T-cell (primary cell): ENCODE measurements at regions not wholly inside any gene's neighbourhood (a gene's known extent, or its start where the extent isn't known, plus 50 kb on each side); places are given as distances from the start of the nearest gene placed in this dataset.

Experiments used
- ATAC-seq, 4 experiments: fragments of 200-7000 bp in 3 of 4; fragments of 150-1000 bp in 1 of 4; cut with Tn5 transposase; replicated peaks in 1 of 4; 1 replicate in 3 of 4; 2 replicates in 1 of 4; pipeline ENCODE4 v1.10.0; 2021; ENCODE audit warnings: moderate library complexity in 3 of 4, mild to moderate bottlenecking in 2 of 4, moderate number of reproducible peaks in 1 of 4
- CTCF ChIA-PET, 2 donors: fragments of 300-600 bp; sonication (Branson Sonifier 250); formaldehyde crosslinking; loops; one replicate each; lab custom pipeline; 2022; ENCODE audit warnings: antibody characterized with exemption in 2 of 2; lab: Charles Lee
- POLR2A ChIA-PET, 2 donors: fragments of 300-600 bp; sonication (Branson Sonifier 250); formaldehyde crosslinking; loops; one replicate each; lab custom pipeline; 2022; ENCODE audit warnings: antibody characterized with exemption in 2 of 2; lab: Charles Lee
- DNase-seq, 35 experiments: peaks; one replicate each; pipeline versions ENCODE4 v3.0.0 to v3.0.0-alpha.2; 2013 to 2023
- H3K27ac ChIP-seq: one replicate; pipeline ENCODE4 v1.5.1; 2013; ENCODE audit warnings: low read length
- H3K27me3 ChIP-seq, 2 experiments: replicated peaks in 1 of 2; 1 replicate in 1 of 2; 2 replicates in 1 of 2; pipeline versions ENCODE4 v1.6.1 to v1.7.0; 2013; ENCODE audit warnings: low read length in 1 of 2, mixed read lengths in 1 of 2; ENCODE audit not compliant: control insufficient read depth in 2 of 2, insufficient read depth in 2 of 2; ENCODE audit errors: extremely low read depth in 1 of 2
- H3K36me3 ChIP-seq, 2 donors: 1 replicate in 1 of 2; 2 replicates in 1 of 2; pipeline versions ENCODE4 v1.6.1 to v1.7.0; 2013; ENCODE audit warnings: low read length in 1 of 2; ENCODE audit not compliant: control insufficient read depth in 2 of 2, insufficient read depth in 1 of 2; ENCODE audit errors: extremely low read depth in 1 of 2
- H3K4me1 ChIP-seq, 2 experiments: 1 replicate in 1 of 2; 2 replicates in 1 of 2; pipeline versions ENCODE4 v1.6.1 to v1.7.0; 2013; ENCODE audit warnings: low read length in 2 of 2, mixed read lengths in 1 of 2; ENCODE audit not compliant: insufficient read depth in 2 of 2, control insufficient read depth in 1 of 2; ENCODE audit errors: extremely low read depth in 1 of 2
- H3K4me3 ChIP-seq, 2 donors: 1 replicate in 1 of 2; 2 replicates in 1 of 2; pipeline versions ENCODE4 v1.5.1 to v1.7.0; 2013; ENCODE audit warnings: mild to moderate bottlenecking in 2 of 2, low read length in 1 of 2, moderate library complexity in 1 of 2; ENCODE audit not compliant: control insufficient read depth in 1 of 2; ENCODE audit errors: extremely low read depth in 1 of 2
- H3K9me3 ChIP-seq: 2 replicates; pipeline ENCODE4 v1.7.0; 2013
- H3K27ac Mint-ChIP-seq, 2 donors: one replicate each; pipeline ENCODE4 v1.8.0; 2020 to 2021; ENCODE audit warnings: mild to moderate bottlenecking in 2 of 2, mixed read lengths in 2 of 2
- H3K27me3 Mint-ChIP-seq, 2 donors: one replicate each; pipeline ENCODE4 v1.8.0; 2021 to 2022; ENCODE audit warnings: mixed read lengths in 2 of 2
- H3K36me3 Mint-ChIP-seq: one replicate; pipeline ENCODE4 v1.8.0; 2021; ENCODE audit warnings: mixed read lengths
- H3K4me1 Mint-ChIP-seq, 3 donors: one replicate each; pipeline ENCODE4 v1.8.0; 2020 to 2022; ENCODE audit warnings: mixed read lengths in 3 of 3, mild to moderate bottlenecking in 1 of 3
- H3K4me3 Mint-ChIP-seq, 3 donors: one replicate each; pipeline ENCODE4 v1.8.0; 2020 to 2022; ENCODE audit warnings: mild to moderate bottlenecking in 3 of 3, mixed read lengths in 3 of 3, moderate library complexity in 3 of 3
- H3K9me3 Mint-ChIP-seq, 3 donors: one replicate each; pipeline ENCODE4 v1.8.0; 2020 to 2022; ENCODE audit warnings: mixed read lengths in 3 of 3
- WGBS: methylation state at CpG from one replicate; pipeline ENCODE4 v1.1.5; 2013; ENCODE audit warnings: missing lambda C conversion rate; ENCODE audit not compliant: insufficient coverage; 5-methylcytosine and 5-hydroxymethylcytosine counted together

DNA sequence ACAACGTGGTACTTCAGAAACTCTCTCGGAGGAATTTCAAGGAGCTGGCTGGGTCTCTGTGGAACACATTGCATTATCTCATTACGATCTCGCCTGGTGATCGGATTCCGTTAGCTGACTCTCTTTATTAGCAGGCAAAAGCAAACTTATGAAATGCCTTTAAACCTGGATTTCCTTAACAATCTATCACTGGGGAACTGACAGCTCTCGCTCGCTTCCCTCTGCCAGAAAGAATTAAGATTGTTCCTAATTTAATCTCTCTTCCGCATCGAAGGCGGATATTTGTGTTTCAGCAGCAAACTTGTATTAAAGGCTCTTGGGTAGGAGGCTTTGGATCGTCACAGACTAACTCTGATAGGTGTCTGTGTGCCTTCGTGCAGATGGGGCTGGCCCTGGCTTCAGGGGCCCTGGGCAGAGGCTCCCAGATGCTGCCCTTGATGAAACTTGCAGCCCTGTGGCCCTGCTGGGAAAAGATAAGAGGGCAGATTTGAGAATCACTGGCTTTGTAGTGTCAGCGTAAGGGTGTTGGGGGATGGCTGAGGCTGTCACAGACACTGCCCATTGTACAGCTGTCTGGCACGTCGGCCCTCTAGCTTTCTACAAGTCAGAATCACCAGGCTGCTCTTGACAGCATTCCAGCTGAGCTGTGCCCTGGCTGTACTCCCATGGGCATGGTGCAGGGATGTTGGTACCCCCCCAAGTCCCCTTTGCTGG lies 162.2 kb upstream of the NECTIN1 start:
- POLR2A ChIA-PET = no interaction called here
- H3K9me3 ChIP-seq = no peaks in the 10 kb centered on the region
- H3K36me3 ChIP-seq = no peaks in the 10 kb centered on the region
- no peaks in the 10 kb centered on the region for H3K36me3 Mint-ChIP-seq
- no peak overlapping the region for H3K27ac Mint-ChIP-seq
- H3K27ac ChIP-seq = no peak overlapping the region
- ATAC-seq (no peak), DNase-seq (no peak)
- no peak overlapping the region for H3K4me3 Mint-ChIP-seq
- peaks cover 15 to 17% of the 10 kb centered on the region in 2 donors for H3K27me3 Mint-ChIP-seq
- CTCF ChIA-PET = no interaction called here
- H3K9me3 Mint-ChIP-seq = no peaks in the 10 kb centered on the region
- 45% methylated on average over 11 of the region's 16 CpGs for WGBS
- no peaks in the 10 kb centered on the region for H3K4me1 Mint-ChIP-seq
- H3K27me3 ChIP-seq = peaks cover 0 to 29% of the 10 kb centered on the region in 2 experiments
- no peak overlapping the region for H3K4me3 ChIP-seq
- no peaks in the 10 kb centered on the region for H3K4me1 ChIP-seq

DNA sequence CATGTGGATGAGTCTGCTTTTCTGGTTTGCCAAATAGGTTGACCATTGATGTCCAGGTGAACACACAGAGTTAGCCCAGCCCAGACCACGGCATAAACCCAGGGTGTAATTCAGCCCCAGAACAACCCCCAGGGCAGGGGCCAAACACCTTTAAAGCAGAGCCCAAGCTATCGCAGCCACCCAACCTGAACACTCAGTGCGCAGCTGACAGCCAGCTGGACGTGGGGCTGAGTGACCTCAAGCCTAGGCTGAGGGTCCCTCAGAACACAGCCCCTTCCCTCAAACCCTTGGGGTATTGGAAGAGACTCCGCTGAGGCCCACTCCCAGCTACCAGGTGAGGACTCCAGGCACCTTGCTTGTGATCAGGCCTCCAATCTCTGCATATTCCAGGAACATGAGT lies 161.5 kb upstream of the NECTIN1 start:
- WGBS = 83% methylated on average over 4 of the region's 5 CpGs
- ATAC-seq (no peak), DNase-seq (no peak)
- no peaks in the 10 kb centered on the region for H3K9me3 Mint-ChIP-seq
- peaks cover 0 to 33% of the 10 kb centered on the region in 2 experiments for H3K27me3 ChIP-seq
- no peak overlapping the region for H3K27ac Mint-ChIP-seq
- peaks cover 15 to 17% of the 10 kb centered on the region in 2 donors for H3K27me3 Mint-ChIP-seq
- H3K9me3 ChIP-seq = no peaks in the 10 kb centered on the region
- H3K27ac ChIP-seq = no peak overlapping the region
- no peaks in the 10 kb centered on the region for H3K4me1 Mint-ChIP-seq
- H3K4me3 ChIP-seq = no peak overlapping the region
- ChIA-PET POLR2A (no interaction called here), CTCF (no interaction called here)
- no peaks in the 10 kb centered on the region for H3K36me3 Mint-ChIP-seq
- no peaks in the 10 kb centered on the region for H3K36me3 ChIP-seq
- no peaks in the 10 kb centered on the region for H3K4me1 ChIP-seq
- H3K4me3 Mint-ChIP-seq = no peak overlapping the region

DNA sequence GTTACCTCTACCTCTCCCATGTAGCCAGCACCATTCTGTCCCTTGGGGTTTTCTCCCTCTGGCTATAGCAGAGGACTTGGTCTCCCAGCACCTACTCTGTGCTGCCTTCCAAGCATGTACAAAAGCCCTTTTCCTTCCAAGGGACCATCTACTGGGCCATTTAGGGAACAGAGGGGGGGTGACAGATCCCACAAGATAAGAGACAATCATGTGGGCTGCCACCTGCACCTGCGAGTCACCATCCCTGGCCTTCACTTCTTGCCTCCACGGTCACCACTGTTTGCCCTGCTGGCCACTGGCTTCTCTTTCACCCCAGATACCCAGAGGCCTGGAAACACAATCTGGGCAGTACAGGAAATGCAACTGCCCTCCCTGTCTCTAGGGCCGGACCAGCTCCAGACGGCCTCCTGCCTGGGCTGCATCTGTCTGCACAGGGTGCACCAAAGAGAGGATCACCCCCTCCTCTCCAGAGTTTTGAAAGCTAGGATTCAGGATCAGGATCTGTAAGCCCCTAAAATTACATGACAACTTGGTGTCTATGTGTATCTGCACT lies 160.8 kb upstream of the NECTIN1 start:
- Histone ChIP-seq H3K27me3 (peaks cover 0 to 29% of the 10 kb centered on the region in 2 experiments), H3K27ac (no peak overlapping the region), H3K4me1 (no peaks in the 10 kb centered on the region), H3K9me3 (no peaks in the 10 kb centered on the region), H3K36me3 (no peaks in the 10 kb centered on the region), H3K4me3 (no peak overlapping the region)
- ChIA-PET CTCF (no interaction called here), POLR2A (no interaction called here)
- Mint-ChIP-seq H3K4me1 (no peaks in the 10 kb centered on the region), H3K4me3 (no peak overlapping the region), H3K27me3 (peaks cover 19 to 22% of the 10 kb centered on the region in 2 donors), H3K27ac (no peak overlapping the region), H3K36me3 (no peaks in the 10 kb centered on the region), H3K9me3 (no peaks in the 10 kb centered on the region)
- DNase-seq = no peak
- WGBS = 83% methylated on average over 4 of the region's 4 CpGs
- no peak for ATAC-seq

DNA sequence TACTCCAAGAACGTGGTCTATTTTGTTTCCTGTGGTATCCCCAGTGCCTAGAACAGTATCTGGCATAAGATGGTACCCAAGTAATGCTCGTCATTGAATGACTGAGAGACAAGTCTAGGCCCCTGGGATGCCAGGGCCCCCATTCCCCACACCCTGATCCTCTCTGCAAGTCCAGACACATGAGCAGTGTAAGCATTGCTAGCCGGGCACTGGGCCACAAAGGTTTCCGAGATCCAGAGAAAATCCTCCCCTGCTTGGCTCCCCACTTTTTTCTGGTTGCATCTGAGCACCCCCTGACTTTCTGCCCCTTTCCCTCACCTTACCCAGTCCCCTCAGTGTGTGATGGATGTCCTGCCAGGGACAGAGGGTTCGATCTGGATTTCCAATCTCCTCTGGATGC lies 160.1 kb upstream of the NECTIN1 start:
- peaks cover 23 to 29% of the 10 kb centered on the region in 2 donors for H3K27me3 Mint-ChIP-seq
- Histone ChIP-seq H3K27me3 (peaks cover 0 to 26% of the 10 kb centered on the region in 2 experiments), H3K36me3 (no peaks in the 10 kb centered on the region), H3K9me3 (no peaks in the 10 kb centered on the region), H3K27ac (no peak overlapping the region), H3K4me1 (no peaks in the 10 kb centered on the region), H3K4me3 (no peak overlapping the region)
- DNase-seq = no peak
- no peak overlapping the region for H3K27ac Mint-ChIP-seq
- no peak overlapping the region for H3K4me3 Mint-ChIP-seq
- H3K36me3 Mint-ChIP-seq = no peaks in the 10 kb centered on the region
- H3K4me1 Mint-ChIP-seq = no peaks in the 10 kb centered on the region
- 44% methylated on average over 4 of the region's 5 CpGs for WGBS
- no peak for ATAC-seq
- no peaks in the 10 kb centered on the region for H3K9me3 Mint-ChIP-seq
- ChIA-PET POLR2A (no interaction called here), CTCF (no interaction called here)

DNA sequence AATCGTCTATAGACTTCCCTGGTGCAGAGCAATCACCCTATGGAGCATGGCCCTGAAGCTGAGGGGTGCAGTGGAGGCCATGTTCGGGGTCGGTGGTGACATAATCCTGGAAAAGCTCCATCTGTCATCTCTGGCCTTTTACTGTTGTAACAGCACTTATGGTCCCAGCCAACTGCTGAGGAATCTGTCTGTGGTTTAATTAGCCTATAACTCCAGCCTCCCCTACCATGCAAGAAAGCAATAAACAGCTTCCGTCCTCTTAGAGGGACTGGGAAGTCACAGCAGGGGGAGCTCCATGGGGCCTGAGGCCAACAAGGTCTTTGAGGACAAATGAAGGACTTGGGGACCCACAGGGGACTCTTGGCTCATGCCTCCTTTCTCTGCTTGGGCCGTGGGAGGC lies 159.1 kb upstream of the NECTIN1 start:
- H3K4me3 ChIP-seq = no peak overlapping the region
- ChIA-PET CTCF (no interaction called here), POLR2A (no interaction called here)
- no peak for DNase-seq
- H3K4me1 ChIP-seq = no peaks in the 10 kb centered on the region
- 17% methylated on average over 1 of the region's 5 CpGs for WGBS
- no peaks in the 10 kb centered on the region for H3K4me1 Mint-ChIP-seq
- no peaks in the 10 kb centered on the region for H3K9me3 Mint-ChIP-seq
- H3K27ac ChIP-seq = no peak overlapping the region
- H3K27me3 ChIP-seq = peaks cover 0 to 26% of the 10 kb centered on the region in 2 experiments
- no peaks in the 10 kb centered on the region for H3K9me3 ChIP-seq
- peaks cover 27 to 31% of the 10 kb centered on the region in 2 donors for H3K27me3 Mint-ChIP-seq
- H3K36me3 ChIP-seq = no peaks in the 10 kb centered on the region
- H3K27ac Mint-ChIP-seq = no peak overlapping the region
- no peaks in the 10 kb centered on the region for H3K36me3 Mint-ChIP-seq
- ATAC-seq = no peak
- no peak overlapping the region for H3K4me3 Mint-ChIP-seq

DNA sequence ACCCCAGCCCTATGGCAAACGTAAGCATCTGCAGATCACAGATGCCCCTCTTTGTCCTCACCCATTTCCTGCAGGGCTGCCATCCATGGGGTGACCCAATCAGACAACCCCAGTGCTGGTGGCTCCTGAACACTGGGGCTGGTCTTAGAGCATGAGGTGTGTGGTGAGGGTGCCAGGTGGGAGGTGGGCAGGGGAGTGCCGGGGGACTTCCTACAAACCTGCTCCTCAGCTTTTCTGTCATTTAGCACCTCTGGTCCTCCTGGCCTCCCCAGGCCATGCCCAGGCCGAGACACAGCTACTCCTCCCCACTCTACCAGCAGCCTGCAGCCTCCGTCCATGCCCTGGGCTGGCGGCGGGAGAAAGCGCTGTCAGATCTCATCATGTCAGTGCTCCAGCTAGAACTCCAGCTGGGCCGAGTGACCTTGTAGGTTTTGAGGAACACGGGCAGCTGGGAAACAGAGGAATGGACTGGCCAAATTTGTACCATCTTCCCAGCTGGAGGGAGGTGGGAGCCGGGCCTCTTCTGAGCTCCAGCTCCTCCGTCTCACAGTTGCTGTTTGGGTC lies 157.7 kb upstream of the NECTIN1 start:
- H3K9me3 Mint-ChIP-seq = no peaks in the 10 kb centered on the region
- ATAC-seq = no peak
- Histone ChIP-seq H3K4me1 (no peaks in the 10 kb centered on the region), H3K9me3 (no peaks in the 10 kb centered on the region), H3K36me3 (no peaks in the 10 kb centered on the region), H3K4me3 (no peak overlapping the region), H3K27me3 (peaks cover 0 to 26% of the 10 kb centered on the region in 2 experiments), H3K27ac (no peak overlapping the region)
- no peaks in the 10 kb centered on the region for H3K36me3 Mint-ChIP-seq
- peaks cover 31% of the 10 kb centered on the region in 2 donors for H3K27me3 Mint-ChIP-seq
- no peak overlapping the region for H3K4me3 Mint-ChIP-seq
- DNase-seq = no peak
- H3K27ac Mint-ChIP-seq = no peak overlapping the region
- ChIA-PET CTCF (interaction anchor here in 1 of 2 donors (0.6 kb wide), 1 partner anchor 343 kb away, joined by 3 read pairs; no protein-coding TSS in a partner anchor), POLR2A (no interaction called here)
- 77% methylated on average over 6 of the region's 11 CpGs for WGBS
- no peaks in the 10 kb centered on the region for H3K4me1 Mint-ChIP-seq
